HepG2 (cell line): ENCODE measurements at regions not wholly inside any gene's neighbourhood (a gene's known extent, or its start where the extent isn't known, plus 50 kb on each side); places are given as distances from the start of the nearest gene placed in this dataset.

Experiments
- ATAC-seq: fragments of 200-7000 bp; cut with Tn5 transposase; 3 replicates; pipeline ENCODE4 v1.9.1; 2020; ENCODE audit warnings: mild to moderate bottlenecking, moderate library complexity
- BruUV-seq: library from RNA; stranded (reverse); fragments of 400-500 nt; replicated peaks from 2 replicates; lab custom pipeline; 2021; lab: Mats Ljungman, UMichigan
- CTCF ChIA-PET: fragments of 300-600 bp; formaldehyde crosslinking; extraction: SDS; loops from one replicate; lab custom pipeline; 2021; ENCODE audit warnings: low total read pairs, inconsistent platforms, low intra/inter-chr PET ratio; lab: Yijun Ruan, JAX
- POLR2A ChIA-PET: fragments of 350-600 bp; sonication (Branson Sonifier 250); formaldehyde crosslinking; loops from one replicate; lab custom pipeline; 2020; ENCODE audit warnings: antibody characterized with exemption, inconsistent platforms; lab: Yijun Ruan, JAX
- DNase-seq: peaks from one replicate; pipeline ENCODE4 v3.0.0-alpha.2; 2015; ENCODE audit warnings: low spot score
- FAIRE-seq: peaks from 3 replicates; lab custom pipeline; 2011; peaks lifted over from hg19 to GRCh38; lab: Jason Lieb, UNC
- H2AFZ ChIP-seq: one replicate; pipeline ENCODE4 v1.6.1; 2011; ENCODE audit warnings: low read length, inconsistent platforms
- H3K27ac ChIP-seq: fragments of 300-600 bp; 3 replicates; pipeline ENCODE4 v1.8.0; 2011; ENCODE audit warnings: mixed run types, mild to moderate bottlenecking, mixed read lengths, low read length, inconsistent platforms; ENCODE audit not compliant: insufficient read depth; ENCODE audit errors: extremely low read length
- H3K27me3 ChIP-seq, 2 experiments: fragments of 200-600 bp in 1 of 2; 2 replicates in 1 of 2; 3 replicates in 1 of 2; pipeline versions ENCODE4 v1.6.0 to v1.8.0; 2011; ENCODE audit warnings: low read length in 2 of 2, mild to moderate bottlenecking in 2 of 2, moderate library complexity in 2 of 2, inconsistent platforms in 1 of 2; ENCODE audit not compliant: insufficient read depth in 2 of 2, control insufficient read depth in 1 of 2
- H3K36me3 ChIP-seq, 2 experiments: fragments of 200-600 bp in 1 of 2; replicated peaks in 1 of 2; 2 replicates in 1 of 2; 3 replicates in 1 of 2; pipeline versions ENCODE4 v1.5.1 to v1.8.0; 2011; ENCODE audit warnings: low read length in 2 of 2, inconsistent platforms in 1 of 2; ENCODE audit not compliant: insufficient read depth in 2 of 2, control insufficient read depth in 1 of 2
- H3K4me1 ChIP-seq: 2 replicates; pipeline ENCODE4 v1.5.1; 2012; ENCODE audit warnings: low read length, inconsistent platforms; ENCODE audit not compliant: insufficient read depth
- H3K4me2 ChIP-seq: 2 replicates; pipeline ENCODE4 v1.6.0; 2011; ENCODE audit warnings: low read depth, low read length, inconsistent platforms
- H3K4me3 ChIP-seq, 3 experiments: fragments of 200-600 bp in 1 of 3; sonication (generic), shearing (Covaris generic) in 1 of 3; replicated peaks in 1 of 3; 2 replicates each; pipeline ENCODE4 v1.5.1; 2011 to 2016; ENCODE audit warnings: low read length in 3 of 3, inconsistent platforms in 2 of 3, low read depth in 2 of 3, mild to moderate bottlenecking in 2 of 3, control low read depth in 1 of 3, mixed read lengths in 1 of 3; ENCODE audit not compliant: insufficient read depth in 1 of 3
- H3K79me2 ChIP-seq: one replicate; pipeline ENCODE4 v1.6.1; 2011; ENCODE audit warnings: low read length, inconsistent platforms; ENCODE audit not compliant: insufficient read depth
- H3K9ac ChIP-seq: 2 replicates; pipeline ENCODE4 v1.6.0; 2011; ENCODE audit warnings: mild to moderate bottlenecking, low read depth, low read length, inconsistent platforms; ENCODE audit not compliant: insufficient read depth
- H3K9me3 ChIP-seq: 2 replicates; pipeline ENCODE4 v1.5.1; 2012; ENCODE audit warnings: mild to moderate bottlenecking, low read length
- H4K20me1 ChIP-seq: 2 replicates; pipeline ENCODE4 v1.6.0; 2011; ENCODE audit warnings: inconsistent platforms, mild to moderate bottlenecking, low read length, moderate library complexity; ENCODE audit not compliant: insufficient read depth
- ATF2 ChIP-seq: sonication (generic); formaldehyde crosslinking; IDR thresholded peaks from 2 replicates; pipeline ENCODE4 v1.4.0; 2020; ENCODE audit warnings: missing genetic modification reagents
- BCLAF1 ChIP-seq: fragments of 450-650 bp; IDR thresholded peaks from 2 replicates; pipeline ENCODE4 v1.6.1; 2017; ENCODE audit warnings: mild to moderate bottlenecking
- CBX1 ChIP-seq: IDR thresholded peaks from one replicate; pipeline ENCODE4 v1.6.1; 2016; ENCODE audit warnings: antibody characterized with exemption, low read depth
- CTCF ChIP-seq: sonication (generic); formaldehyde crosslinking; IDR thresholded peaks from 2 replicates; pipeline ENCODE4 v1.5.0; 2020; ENCODE audit warnings: mild to moderate bottlenecking, missing genetic modification reagents, moderate library complexity
- KDM4B ChIP-seq: sonication (generic); formaldehyde crosslinking; IDR thresholded peaks from 2 replicates; pipeline ENCODE4 v1.4.0; 2020; ENCODE audit warnings: missing genetic modification reagents
- KDM5B ChIP-seq: sonication (generic); formaldehyde crosslinking; IDR thresholded peaks from 2 replicates; pipeline ENCODE4 v1.4.0; 2020; ENCODE audit warnings: missing genetic modification reagents, mild to moderate bottlenecking, borderline replicate concordance
- ONECUT2 ChIP-seq: sonication (generic); formaldehyde crosslinking; IDR thresholded peaks from 2 replicates; pipeline ENCODE4 v1.4.0; 2020; ENCODE audit warnings: missing genetic modification reagents
- SMC3 ChIP-seq: IDR thresholded peaks from 2 replicates; pipeline ENCODE4 v1.6.1; 2011; ENCODE audit warnings: low read length, improper control_type of control experiment
- SUZ12 ChIP-seq: fragments of 150-350 bp; IDR thresholded peaks from 2 replicates; pipeline ENCODE4 v1.6.1; 2014; ENCODE audit warnings: low read depth, low read length
- ZNF17 ChIP-seq: sonication (generic); formaldehyde crosslinking; IDR thresholded peaks from 2 replicates; pipeline ENCODE4 v1.5.0; 2020; ENCODE audit warnings: mild to moderate bottlenecking, missing genetic modification reagents
- ZNF34 ChIP-seq: sonication (generic); formaldehyde crosslinking; IDR thresholded peaks from 2 replicates; pipeline ENCODE4 v1.4.0; 2020; ENCODE audit warnings: mild to moderate bottlenecking, missing genetic modification reagents, borderline replicate concordance
- WGBS: methylation state at CpG from one replicate; pipeline ENCODE4 v1.1.6; 2017; ENCODE audit warnings: low lambda C conversion rate; 5-methylcytosine and 5-hydroxymethylcytosine counted together
- in situ Hi-C: cut with HindIII; loops from 2 replicates; pipeline ENCODE4 v1.10.0; 2017; ENCODE audit warnings: low pct_unique_long_range_greater_than_20kb; ENCODE audit not compliant: extremely low pct_ligation_motif_present
- intact Hi-C: fragments of 100-400 bp; cut with micrococcal nuclease; formaldehyde crosslinking; loops from one replicate; pipeline ENCODE4 v1.10.0; 2022; ENCODE audit not compliant: unreplicated experiment

GRCh38 chr22:27022274-27022895 is 365.0 kb downstream of the MIAT start:
- DNase-seq (no peak), FAIRE-seq (no peak), ATAC-seq (no peak)
- Histone ChIP-seq H2AFZ (no peak overlapping the region), H3K27ac (no peak overlapping the region), H3K27me3 (peaks cover 0 to 5% of the 10 kb centered on the region in 2 experiments; a peak in 3 of 5 replicates), H3K9ac (no peak overlapping the region), H3K79me2 (no peaks in the 10 kb centered on the region), H3K4me1 (no peaks in the 10 kb centered on the region), H3K36me3 (no peaks in the 10 kb centered on the region), H3K4me3 (no peak overlapping the region), H3K4me2 (no peak overlapping the region), H3K9me3 (no peaks in the 10 kb centered on the region), H4K20me1 (no peaks in the 10 kb centered on the region)
- intact Hi-C loops (no loop called here), in situ Hi-C loops (no loop called here)
- ChIA-PET CTCF (no interaction called here), POLR2A (no interaction called here)
- TF ChIP-seq ONECUT2 (CRISPR knock-in tag) (no peak), SMC3 (no peak), CBX1 (no peak), ZNF34 (CRISPR knock-in tag) (no peak), KDM4B (no peak), SUZ12 (no peak), CTCF (no peak), ATF2 (no peak), ZNF17 (CRISPR knock-in tag) (no peak), KDM5B (CRISPR knock-in tag) (no peak), BCLAF1 (no peak)
- WGBS = 15% methylated on average over 5 of the region's 8 CpGs
- no TSS peak for BruUV-seq
